H1 (cell line): ENCODE measurements at regions not wholly inside any gene's neighbourhood (a gene's known extent, or its start where the extent isn't known, plus 50 kb on each side); places are given as distances from the start of the nearest gene placed in this dataset.

Experiments used
- CTCF ChIA-PET: fragments of 300-600 bp; sonication (Branson Sonifier 250); formaldehyde crosslinking; loops from one replicate; lab custom pipeline; 2021; ENCODE audit not compliant: partially characterized antibody; lab: Charles Lee
- POLR2A ChIA-PET: fragments of 300-600 bp; sonication (Branson Sonifier 250); formaldehyde crosslinking; loops from one replicate; lab custom pipeline; 2021; ENCODE audit warnings: inconsistent platforms; ENCODE audit not compliant: partially characterized antibody; lab: Charles Lee
- DNase-seq, 2 experiments: peaks; one replicate each; pipeline versions ENCODE4 v3.0.0 to v3.0.0-alpha.2; 2010 to 2022; ENCODE audit warnings: low spot score in 2 of 2, low read depth in 1 of 2, mixed read lengths in 1 of 2
- FAIRE-seq: peaks from 2 replicates; lab custom pipeline; 2011; peaks lifted over from hg19 to GRCh38; lab: Jason Lieb, UNC
- H2AFZ ChIP-seq: 2 replicates; pipeline ENCODE4 v1.8.1; 2012; ENCODE audit warnings: low read length, inconsistent platforms
- H2AK5ac ChIP-seq: 2 replicates; pipeline ENCODE4 v1.6.1; 2013; ENCODE audit warnings: low read depth, low read length
- H2BK120ac ChIP-seq: replicated peaks from 2 replicates; pipeline ENCODE3; 2013; ENCODE audit warnings: low read depth, low read length, inconsistent platforms
- H2BK12ac ChIP-seq: 2 replicates; pipeline ENCODE4 v1.6.1; 2013; ENCODE audit warnings: low read depth, low read length
- H2BK15ac ChIP-seq: 2 replicates; pipeline ENCODE4 v1.6.1; 2013; ENCODE audit warnings: low read length
- H2BK20ac ChIP-seq: 2 replicates; pipeline ENCODE4 v1.6.1; 2013; ENCODE audit warnings: low read length
- H2BK5ac ChIP-seq: 2 replicates; pipeline ENCODE4 v1.6.1; 2013; ENCODE audit warnings: low read depth, low read length
- H3K14ac ChIP-seq: 2 replicates; pipeline ENCODE4 v1.6.1; 2013; ENCODE audit warnings: inconsistent platforms; ENCODE audit not compliant: insufficient read length
- H3K18ac ChIP-seq: 2 replicates; pipeline ENCODE4 v1.6.1; 2013; ENCODE audit warnings: low read length; ENCODE audit errors: extremely low read depth
- H3K23ac ChIP-seq: 2 replicates; pipeline ENCODE4 v1.6.1; 2013; ENCODE audit warnings: inconsistent platforms; ENCODE audit not compliant: insufficient read length
- H3K23me2 ChIP-seq: 2 replicates; pipeline ENCODE4 v1.6.1; 2013; ENCODE audit warnings: low read depth, low read length
- H3K27ac ChIP-seq: 2 replicates; pipeline ENCODE4 v1.6.1; 2011; ENCODE audit warnings: low read depth, low read length, inconsistent platforms
- H3K27me3 ChIP-seq, 4 experiments: replicated peaks in 1 of 4; 1 replicate in 1 of 4; 2 replicates in 3 of 4; pipeline versions ENCODE4 v1.6.1 to v1.8.1; 2011 to 2013; ENCODE audit warnings: low read length in 3 of 4, mild to moderate bottlenecking in 3 of 4, inconsistent platforms in 2 of 4, mixed read lengths in 2 of 4, moderate library complexity in 1 of 4; ENCODE audit not compliant: control insufficient read depth in 3 of 4, insufficient read depth in 3 of 4; ENCODE audit errors: extremely low read depth in 1 of 4
- H3K36me3 ChIP-seq, 4 experiments: 2 replicates each; pipeline versions ENCODE4 v1.6.1 to v1.8.1; 2011 to 2013; ENCODE audit warnings: mild to moderate bottlenecking in 4 of 4, low read length in 3 of 4, moderate library complexity in 2 of 4, control low read depth in 1 of 4, inconsistent platforms in 1 of 4; ENCODE audit not compliant: insufficient read depth in 4 of 4, control insufficient read depth in 2 of 4
- H3K4ac ChIP-seq: replicated peaks from 2 replicates; pipeline ENCODE3; 2013; ENCODE audit warnings: low read length, low read depth, mixed read lengths, inconsistent platforms; ENCODE audit not compliant: insufficient read length
- H3K4me1 ChIP-seq, 4 experiments: replicated peaks in 1 of 4; 1 replicate in 1 of 4; 2 replicates in 3 of 4; pipeline versions ENCODE4 v1.6.1 to v1.8.1; 2011 to 2013; ENCODE audit warnings: low read length in 3 of 4, inconsistent platforms in 2 of 4, mixed read lengths in 1 of 4; ENCODE audit not compliant: insufficient read depth in 4 of 4, control insufficient read depth in 3 of 4
- H3K4me2 ChIP-seq, 2 experiments: 2 replicates each; pipeline versions ENCODE4 v1.6.1 to v1.8.1; 2011 to 2013; ENCODE audit warnings: low read depth in 2 of 2, low read length in 2 of 2, control low read depth in 1 of 2, inconsistent platforms in 1 of 2, mild to moderate bottlenecking in 1 of 2; ENCODE audit not compliant: insufficient read depth in 1 of 2
- H3K4me3 ChIP-seq, 4 experiments: fragments of 200-600, 300-600 bp in 1 of 4; sonication (generic), shearing (Covaris generic), sonication (Bioruptor Twin) in 1 of 4; 2 replicates each; pipeline versions ENCODE4 v1.5.1 to v1.8.1; 2011 to 2016; ENCODE audit warnings: low read length in 4 of 4, low read depth in 3 of 4, control low read depth in 2 of 4, inconsistent platforms in 2 of 4, mild to moderate bottlenecking in 2 of 4, mixed read lengths in 1 of 4, moderate library complexity in 1 of 4; ENCODE audit not compliant: insufficient read depth in 2 of 4; ENCODE audit errors: extremely low read depth in 1 of 4
- H3K56ac ChIP-seq: replicated peaks from 2 replicates; pipeline ENCODE3; 2013; ENCODE audit warnings: low read depth, mild to moderate bottlenecking, mixed read lengths, low read length, inconsistent platforms; ENCODE audit not compliant: insufficient read length
- H3K79me1 ChIP-seq: 2 replicates; pipeline ENCODE4 v1.6.1; 2013; ENCODE audit warnings: low read depth, low read length, control low read depth
- H3K79me2 ChIP-seq, 2 experiments: 2 replicates each; pipeline versions ENCODE4 v1.6.1 to v1.8.1; 2012 to 2013; ENCODE audit warnings: low read length in 2 of 2, mild to moderate bottlenecking in 2 of 2, inconsistent platforms in 1 of 2; ENCODE audit not compliant: insufficient read depth in 2 of 2, control insufficient read depth in 1 of 2
- H3K9ac ChIP-seq, 4 experiments: replicated peaks in 1 of 4; 1 replicate in 1 of 4; 2 replicates in 3 of 4; pipeline versions ENCODE4 v1.6.1 to v1.8.1; 2011 to 2013; ENCODE audit warnings: low read depth in 3 of 4, low read length in 3 of 4, control low read depth in 2 of 4, mild to moderate bottlenecking in 2 of 4, moderate library complexity in 2 of 4, inconsistent platforms in 1 of 4; ENCODE audit errors: extremely low read depth in 1 of 4
- H3K9me3 ChIP-seq, 2 experiments: 2 replicates each; pipeline versions ENCODE4 v1.6.1 to v1.8.1; 2012 to 2013; ENCODE audit warnings: mild to moderate bottlenecking in 2 of 2, moderate library complexity in 2 of 2, control low read depth in 1 of 2, inconsistent platforms in 1 of 2, low read depth in 1 of 2, low read length in 1 of 2, mixed read lengths in 1 of 2; ENCODE audit not compliant: insufficient read depth in 2 of 2
- H4K20me1 ChIP-seq, 2 experiments: replicated peaks in 1 of 2; 2 replicates each; pipeline versions ENCODE3 to v1.8.1; 2011 to 2013; ENCODE audit warnings: inconsistent platforms in 2 of 2, low read length in 2 of 2, mild to moderate bottlenecking in 1 of 2; ENCODE audit not compliant: insufficient read depth in 2 of 2, control insufficient read depth in 1 of 2
- H4K5ac ChIP-seq: 2 replicates; pipeline ENCODE4 v1.6.1; 2013; ENCODE audit warnings: low read length, low read depth, mixed read lengths, inconsistent platforms; ENCODE audit not compliant: insufficient read length
- H4K8ac ChIP-seq: 2 replicates; pipeline ENCODE4 v1.8.0; 2013; ENCODE audit warnings: mild to moderate bottlenecking, moderate library complexity, low read length, inconsistent platforms; ENCODE audit not compliant: insufficient read depth; ENCODE audit errors: extremely low read depth
- H4K91ac ChIP-seq: replicated peaks from 2 replicates; pipeline ENCODE3; 2013; ENCODE audit warnings: low read length, mixed read lengths, inconsistent platforms; ENCODE audit not compliant: insufficient read length
- RFX5 ChIP-seq: IDR thresholded peaks from 2 replicates; pipeline ENCODE4 v1.6.1; 2011; ENCODE audit warnings: low read depth, low read length, improper control_type of control experiment, borderline replicate concordance
- SIX5 ChIP-seq: IDR thresholded peaks from 2 replicates; pipeline ENCODE4 v1.6.1; 2011; ENCODE audit warnings: mild to moderate bottlenecking, low read depth, low read length
- WGBS, 2 experiments: shearing (Covaris generic) in 1 of 2; methylation state at CpG; one replicate each; pipeline versions ENCODE4 v1.1.6 to v1.1.7; 2013 to 2015; ENCODE audit warnings: low lambda C conversion rate in 2 of 2, mixed read lengths in 2 of 2, inconsistent platforms in 1 of 2, low coverage in 1 of 2, missing lambda C conversion rate in 1 of 2; ENCODE audit not compliant: insufficient replicate concordance in 2 of 2, insufficient coverage in 1 of 2, insufficient read length in 1 of 2; ENCODE audit errors: extremely low coverage in 1 of 2, missing lambda C conversion rate in 1 of 2; 5-methylcytosine and 5-hydroxymethylcytosine counted together

DNA sequence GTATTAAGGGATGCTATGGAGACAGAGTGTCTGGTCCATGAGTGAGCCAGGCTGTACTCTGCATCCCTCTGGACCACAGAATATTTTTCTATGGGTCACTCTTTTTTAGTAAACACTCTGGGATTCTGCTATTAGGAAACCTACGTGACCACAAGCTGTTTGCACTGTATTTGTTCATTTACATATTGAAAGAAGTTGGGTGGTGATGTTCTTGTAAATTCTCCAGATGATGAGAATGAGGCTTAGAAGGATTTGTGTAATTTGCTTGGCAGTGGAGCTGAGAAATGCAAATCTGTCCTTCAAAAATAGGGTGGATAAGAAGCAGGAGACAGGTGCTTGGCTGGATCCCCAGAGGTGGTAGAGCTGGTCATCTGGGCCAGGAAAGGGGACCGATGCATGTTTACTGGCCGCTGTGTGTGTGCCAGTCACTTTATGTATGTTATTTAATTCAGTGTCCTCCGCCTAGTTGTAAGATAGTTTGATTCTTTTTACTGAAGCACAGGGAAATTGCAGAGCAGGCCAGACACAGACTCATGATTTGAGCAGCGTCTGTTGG is 63.7 kb upstream of the HEPHL1 start:
- H3K4me2 ChIP-seq, result no peak overlapping the region
- H3K23me2 ChIP-seq, result no peaks in the 10 kb centered on the region
- H4K20me1 ChIP-seq, result no peaks in the 10 kb centered on the region
- H3K27me3 ChIP-seq, result no peaks in the 10 kb centered on the region
- H3K18ac ChIP-seq, result no peak overlapping the region
- H3K9ac ChIP-seq, result no peak overlapping the region
- WGBS, 2 experiments, result 78% methylated on average over 5 of the region's 5 CpGs; no CpG with 5 or more reads in 1 of the 2 experiments
- H3K23ac ChIP-seq, result no peak overlapping the region
- H2BK20ac ChIP-seq, result no peak overlapping the region
- H2AK5ac ChIP-seq, result no peak overlapping the region
- no peak overlapping the region for H4K5ac ChIP-seq
- H3K4me1 ChIP-seq, result no peaks in the 10 kb centered on the region
- H4K91ac ChIP-seq, result no peak overlapping the region
- peak overlapping the region; percentile 95 for H2AFZ ChIP-seq
- no peak overlapping the region for H2BK5ac ChIP-seq
- FAIRE-seq, result no peak
- peaks cover 0 to 2% of the 10 kb centered on the region in 2 experiments; a peak in 1 of 4 replicates for H3K9me3 ChIP-seq
- H3K79me2 ChIP-seq, result no peaks in the 10 kb centered on the region
- DNase-seq, result no peak
- no peak overlapping the region for H3K56ac ChIP-seq
- H3K36me3 ChIP-seq, result no peaks in the 10 kb centered on the region
- no peak overlapping the region for H4K8ac ChIP-seq
- no peak overlapping the region for H2BK15ac ChIP-seq
- no peak overlapping the region for H3K4me3 ChIP-seq
- H3K27ac ChIP-seq, result no peak overlapping the region
- H3K14ac ChIP-seq, result no peak overlapping the region
- H2BK12ac ChIP-seq, result no peak overlapping the region
- H2BK120ac ChIP-seq, result no peak overlapping the region
- no peaks in the 10 kb centered on the region for H3K79me1 ChIP-seq
- no peak overlapping the region for H3K4ac ChIP-seq
- ChIA-PET CTCF (interaction anchor here (0.9 to 1.8 kb wide), 2 partner anchors 193 to 226 kb away, joined by 4 to 5 read pairs; no protein-coding TSS in a partner anchor), POLR2A (interaction anchor here (1.4 kb wide), 1 partner anchor 10 kb away, joined by 4 read pairs; no protein-coding TSS in a partner anchor)
- TF ChIP-seq RFX5 (no peak), SIX5 (no peak)
